GM23338 (cell line): ENCODE measurements at regions not wholly inside any gene's neighbourhood (a gene's known extent, or its start where the extent isn't known, plus 50 kb on each side); places are given as distances from the start of the nearest gene placed in this dataset.

Experiments
- ATAC-seq: fragments of 200-7000 bp; cut with Tn5 transposase; 3 replicates; pipeline ENCODE4 v1.9.1; 2020
- DNase-seq: peaks from one replicate; pipeline ENCODE4 v3.0.0-alpha.2; 2015; ENCODE audit warnings: low spot score
- H2AFZ ChIP-seq: fragments of 200-600 bp; sonication (generic); 2 replicates; pipeline ENCODE4 v1.8.0; 2016; ENCODE audit warnings: antibody characterized with exemption, mild to moderate bottlenecking, moderate library complexity
- H3F3A ChIP-seq: fragments of 200-600 bp; sonication (generic); replicated peaks from 2 replicates; pipeline ENCODE4 v1.8.0; 2017; ENCODE audit warnings: antibody characterized with exemption, mixed run types, low read depth
- H3K27ac ChIP-seq: fragments of 200-600 bp; sonication (generic); 2 replicates; pipeline ENCODE4 v1.6.1; 2016; ENCODE audit warnings: low read depth
- H3K27me3 ChIP-seq: fragments of 200-600 bp; sonication (generic); 2 replicates; pipeline ENCODE4 v1.8.0; 2016; ENCODE audit warnings: mild to moderate bottlenecking, mixed run types, moderate library complexity; ENCODE audit not compliant: insufficient read depth
- H3K36me3 ChIP-seq: fragments of 200-600 bp; sonication (generic); 2 replicates; pipeline ENCODE4 v1.8.0; 2016; ENCODE audit warnings: mild to moderate bottlenecking; ENCODE audit not compliant: insufficient read depth
- H3K4me1 ChIP-seq: fragments of 200-600 bp; sonication (generic); 2 replicates; pipeline ENCODE4 v1.8.0; 2016; ENCODE audit warnings: mild to moderate bottlenecking, moderate library complexity; ENCODE audit not compliant: insufficient read depth
- H3K4me2 ChIP-seq: fragments of 200-600 bp; sonication (generic); 2 replicates; pipeline ENCODE4 v1.7.1; 2017; ENCODE audit warnings: mixed run types
- H3K4me3 ChIP-seq: fragments of 200-600 bp; sonication (generic); 2 replicates; pipeline ENCODE4 v1.6.1; 2016; ENCODE audit warnings: mixed run types
- H3K79me2 ChIP-seq: fragments of 200-600 bp; sonication (generic); replicated peaks from 2 replicates; pipeline ENCODE4 v1.8.0; 2017; ENCODE audit warnings: mild to moderate bottlenecking; ENCODE audit not compliant: insufficient read depth
- H3K9me2 ChIP-seq: fragments of 200-600 bp; sonication (generic); 2 replicates; pipeline ENCODE4 v1.8.0; 2017; ENCODE audit not compliant: insufficient read depth
- H4K20me1 ChIP-seq: fragments of 200-600 bp; sonication (generic); replicated peaks from 2 replicates; pipeline ENCODE4 v1.8.0; 2017; ENCODE audit warnings: mild to moderate bottlenecking; ENCODE audit not compliant: insufficient read depth
- H3K27ac Mint-ChIP-seq: 2 replicates; pipeline ENCODE4 v1.8.0; 2020; ENCODE audit warnings: inconsistent platforms, mild to moderate bottlenecking, moderate library complexity, mixed read lengths
- H3K27me3 Mint-ChIP-seq: 3 replicates; pipeline ENCODE4 v1.8.0; 2022; ENCODE audit warnings: low read depth, mild to moderate bottlenecking, moderate library complexity, mixed read lengths, inconsistent platforms; ENCODE audit not compliant: insufficient read depth, poor library complexity
- H3K36me3 Mint-ChIP-seq: 3 replicates; pipeline ENCODE4 v1.8.0; 2021; ENCODE audit warnings: low read depth, mild to moderate bottlenecking, inconsistent platforms, moderate library complexity, mixed read lengths
- H3K4me1 Mint-ChIP-seq: 3 replicates; pipeline ENCODE4 v1.8.0; 2020; ENCODE audit warnings: mild to moderate bottlenecking, inconsistent platforms, mixed read lengths
- H3K4me3 Mint-ChIP-seq: 3 replicates; pipeline ENCODE4 v1.8.0; 2021; ENCODE audit warnings: moderate library complexity, mild to moderate bottlenecking, inconsistent platforms, mixed read lengths
- H3K9me3 Mint-ChIP-seq: 3 replicates; pipeline ENCODE4 v1.8.0; 2020; ENCODE audit warnings: moderate library complexity, mild to moderate bottlenecking, inconsistent platforms, mixed read lengths
- CREB1 ChIP-seq: fragments of 250-450 bp; sonication (Bioruptor Pico); IDR thresholded peaks from 2 replicates; pipeline ENCODE4 v1.5.0; 2020; ENCODE audit warnings: low read depth, mild to moderate bottlenecking, moderate library complexity
- CTCF ChIP-seq, 2 experiments: fragments of 200-600 bp in 1 of 2; sonication (generic) in 1 of 2; conservative IDR thresholded peaks; 2 replicates each; pipeline versions ENCODE4 v1.5.1 to v1.6.1; 2016 to 2017; ENCODE audit warnings: antibody characterized with exemption in 2 of 2, low read depth in 2 of 2, mild to moderate bottlenecking in 2 of 2, moderate library complexity in 1 of 2
- ETS1 ChIP-seq: IDR thresholded peaks from 2 replicates; pipeline ENCODE4 v1.6.1; 2016; ENCODE audit warnings: antibody characterized with exemption
- EZH2 ChIP-seq: fragments of 200-600 bp; sonication (generic); IDR thresholded peaks from one replicate; pipeline ENCODE4 v1.8.0; 2017; ENCODE audit warnings: antibody characterized with exemption, mild to moderate bottlenecking, low read depth; ENCODE audit not compliant: unreplicated experiment
- EZH2phosphoT487 ChIP-seq: fragments of 200-600 bp; sonication (generic); IDR thresholded peaks from one replicate; pipeline ENCODE4 v1.8.1; 2018; ENCODE audit warnings: antibody characterized with exemption; ENCODE audit not compliant: unreplicated experiment
- JUNB ChIP-seq: IDR thresholded peaks from one replicate; pipeline ENCODE4 v1.6.1; 2016; ENCODE audit warnings: antibody characterized with exemption; ENCODE audit not compliant: unreplicated experiment
- NANOG ChIP-seq: IDR thresholded peaks from 2 replicates; pipeline ENCODE4 v1.6.1; 2016; ENCODE audit warnings: antibody characterized with exemption, borderline replicate concordance
- POLR2AphosphoS5 ChIP-seq: IDR thresholded peaks from 2 replicates; pipeline ENCODE4 v1.6.1; 2016; ENCODE audit warnings: antibody characterized with exemption, low read depth
- REST ChIP-seq: IDR thresholded peaks from one replicate; pipeline ENCODE4 v1.6.1; 2018; ENCODE audit warnings: antibody characterized with exemption; ENCODE audit not compliant: unreplicated experiment
- STAT1 ChIP-seq: IDR thresholded peaks from one replicate; pipeline ENCODE4 v1.6.1; 2016; ENCODE audit warnings: antibody characterized with exemption; ENCODE audit not compliant: unreplicated experiment
- ZNF114 ChIP-seq: fragments of 250-450 bp; sonication (Bioruptor Pico); IDR thresholded peaks from 2 replicates; pipeline ENCODE4 v1.5.0; 2020; ENCODE audit warnings: mild to moderate bottlenecking, moderate library complexity
- ZNF331 ChIP-seq: fragments of 250-450 bp; sonication (Bioruptor Pico); IDR thresholded peaks from 2 replicates; pipeline ENCODE4 v1.5.0; 2020; ENCODE audit warnings: low read depth, mild to moderate bottlenecking, moderate library complexity
- ZNF462 ChIP-seq: fragments of 250-450 bp; sonication (Bioruptor Pico); IDR thresholded peaks from 2 replicates; pipeline ENCODE4 v1.5.0; 2020; ENCODE audit warnings: mild to moderate bottlenecking, moderate library complexity

GRCh38 chr1:79549201-79549600 lies 542.7 kb upstream of the ADGRL4 start:
- H3K79me2 ChIP-seq: no peaks in the 10 kb centered on the region
- no peaks in the 10 kb centered on the region for H3K36me3 Mint-ChIP-seq
- no peaks in the 10 kb centered on the region for H3K4me1 Mint-ChIP-seq
- H3K9me2 ChIP-seq: peaks cover 2% of the 10 kb centered on the region; the same call in 1 of the 2 replicates
- no peaks in the 10 kb centered on the region for H3K27me3 Mint-ChIP-seq
- no peak for TF ChIP-seq REST
- TF ChIP-seq EZH2phosphoT487: no peak
- TF ChIP-seq CREB1 (CRISPR knock-in tag): no peak
- TF ChIP-seq ZNF114 (CRISPR knock-in tag): no peak
- no peak for TF ChIP-seq ZNF331 (CRISPR knock-in tag)
- no peak for TF ChIP-seq JUNB
- no peak for TF ChIP-seq CTCF (conservative IDR thresholded peaks at IDR 0.05; ENCODE audit: low read depth in 2 of 2)
- TF ChIP-seq STAT1: no peak
- TF ChIP-seq EZH2: no peak
- TF ChIP-seq NANOG: no peak
- no peak for TF ChIP-seq POLR2AphosphoS5
- no peak for TF ChIP-seq ZNF462 (CRISPR knock-in tag)
- no peak for TF ChIP-seq ETS1
- H3F3A ChIP-seq: no peaks in the 10 kb centered on the region
- H3K27me3 ChIP-seq: no peaks in the 10 kb centered on the region
- DNase-seq (no peak), ATAC-seq (no peak)
- no peaks in the 10 kb centered on the region for H4K20me1 ChIP-seq
- H3K27ac ChIP-seq: no peak overlapping the region
- no peak overlapping the region for H3K27ac Mint-ChIP-seq
- H3K4me1 ChIP-seq: no peaks in the 10 kb centered on the region
- H3K4me2 ChIP-seq: no peak overlapping the region
- H3K36me3 ChIP-seq: no peaks in the 10 kb centered on the region
- H2AFZ ChIP-seq: no peak overlapping the region
- H3K4me3 Mint-ChIP-seq: no peak overlapping the region
- no peak overlapping the region for H3K4me3 ChIP-seq
- no peaks in the 10 kb centered on the region for H3K9me3 Mint-ChIP-seq
